ENCODE measurements at regions not wholly inside any gene's neighbourhood (a gene's known extent, or its start where the extent isn't known, plus 50 kb on each side); places are given as distances from the start of the nearest gene placed in this dataset.

GRCh38 chr3:56903231-56903782 lies 101.6 kb upstream of the ARHGEF3 start:
- Histone ChIP-seq H3K27ac (ENCODE audit: low read length) (no peak overlapping the region), H3K79me2 (ENCODE audit: low read length) (peaks cover 54% of the 10 kb centered on the region), H2AFZ (ENCODE audit: low read length) (no peak overlapping the region), H3K27me3 (replicated peaks; ENCODE audit: insufficient read depth, low read length) (no peaks in the 10 kb centered on the region), H3K4me1 (ENCODE audit: low read length) (no peaks in the 10 kb centered on the region), H3K4me3 (ENCODE audit: low read length) (no peak overlapping the region), H4K20me1 (ENCODE audit: insufficient read depth, low read length) (no peaks in the 10 kb centered on the region), H3K9ac (ENCODE audit: low read length) (no peak overlapping the region), H3K9me3 (replicated peaks; ENCODE audit: insufficient read depth, low read length) (no peaks in the 10 kb centered on the region), H3K36me3 (replicated peaks; ENCODE audit: insufficient read depth, low read length) (no peaks in the 10 kb centered on the region), H3F3A (ENCODE audit: insufficient read depth, low read length) (no peaks in the 10 kb centered on the region), H3K4me2 (ENCODE audit: low read depth, low read length) (no peak overlapping the region), H3K9me2 (replicated peaks; ENCODE audit: insufficient read depth, low read length) (no peaks in the 10 kb centered on the region)
- DNase-seq, result no peak
- no peak for TF ChIP-seq CTCF (IDR thresholded peaks at IDR 0.05; ENCODE audit: low read length)
- no peak for TF ChIP-seq EZH2phosphoT487 (IDR thresholded peaks at IDR 0.05; ENCODE audit: low read length)
- no peak for TF ChIP-seq EZH2 (optimal IDR thresholded peaks at IDR 0.05; ENCODE audit: low read depth, low read length)

GRCh38 chr3:56902468-56903160 lies 100.9 kb upstream of the ARHGEF3 start:
- no peaks in the 10 kb centered on the region for H3F3A ChIP-seq (ENCODE audit: insufficient read depth, low read length)
- H3K9me3 ChIP-seq (replicated peaks; ENCODE audit: insufficient read depth, low read length), result no peaks in the 10 kb centered on the region
- H3K9me2 ChIP-seq (replicated peaks; ENCODE audit: insufficient read depth, low read length), result no peaks in the 10 kb centered on the region
- no peaks in the 10 kb centered on the region for H3K4me1 ChIP-seq (ENCODE audit: low read length)
- H4K20me1 ChIP-seq (ENCODE audit: insufficient read depth, low read length), result no peaks in the 10 kb centered on the region
- no peak overlapping the region for H3K4me2 ChIP-seq (ENCODE audit: low read depth, low read length)
- no peak for DNase-seq
- no peak overlapping the region for H3K9ac ChIP-seq (ENCODE audit: low read length)
- H3K27ac ChIP-seq (ENCODE audit: low read length), result no peak overlapping the region
- H3K79me2 ChIP-seq (ENCODE audit: low read length), result peaks cover 49% of the 10 kb centered on the region
- no peaks in the 10 kb centered on the region for H3K27me3 ChIP-seq (replicated peaks; ENCODE audit: insufficient read depth, low read length)
- no peak overlapping the region for H3K4me3 ChIP-seq (ENCODE audit: low read length)
- TF ChIP-seq EZH2phosphoT487 (IDR thresholded peaks at IDR 0.05; ENCODE audit: low read length) (no peak), EZH2 (optimal IDR thresholded peaks at IDR 0.05; ENCODE audit: low read depth, low read length) (no peak), CTCF (IDR thresholded peaks at IDR 0.05; ENCODE audit: low read length) (no peak)
- H2AFZ ChIP-seq (ENCODE audit: low read length), result no peak overlapping the region
- no peaks in the 10 kb centered on the region for H3K36me3 ChIP-seq (replicated peaks; ENCODE audit: insufficient read depth, low read length)

- Histone ChIP-seq H3K9me2 (replicated peaks; ENCODE audit: insufficient read depth, low read length) (no peaks in the 10 kb centered on the region), H3K36me3 (replicated peaks; ENCODE audit: insufficient read depth, low read length) (no peaks in the 10 kb centered on the region), H3K27me3 (replicated peaks; ENCODE audit: insufficient read depth, low read length) (no peaks in the 10 kb centered on the region), H3K4me2 (ENCODE audit: low read depth, low read length) (no peak overlapping the region), H3K27ac (ENCODE audit: low read length) (no peak overlapping the region), H3K9ac (ENCODE audit: low read length) (no peak overlapping the region), H3K79me2 (ENCODE audit: low read length) (peaks cover 40% of the 10 kb centered on the region), H2AFZ (ENCODE audit: low read length) (no peak overlapping the region), H3K9me3 (replicated peaks; ENCODE audit: insufficient read depth, low read length) (no peaks in the 10 kb centered on the region), H3K4me1 (ENCODE audit: low read length) (no peaks in the 10 kb centered on the region), H3F3A (ENCODE audit: insufficient read depth, low read length) (no peaks in the 10 kb centered on the region), H4K20me1 (ENCODE audit: insufficient read depth, low read length) (no peaks in the 10 kb centered on the region), H3K4me3 (ENCODE audit: low read length) (no peak overlapping the region)
- no peak for DNase-seq
- TF ChIP-seq CTCF (IDR thresholded peaks at IDR 0.05; ENCODE audit: low read length) (no peak), EZH2 (optimal IDR thresholded peaks at IDR 0.05; ENCODE audit: low read depth, low read length) (no peak), EZH2phosphoT487 (IDR thresholded peaks at IDR 0.05; ENCODE audit: low read length) (no peak)
These were observed 99.1 kb upstream of the ARHGEF3 start for GRCh38 chr3:56900801-56901200.

Data from MM.1S (cell line).